UCSD-AML1 (cell line): ENCODE measurements at regions not wholly inside any gene's neighbourhood (a gene's known extent, or its start where the extent isn't known, plus 50 kb on each side); places are given as distances from the start of the nearest gene placed in this dataset.

Experiments
- DNase-seq: peaks from one replicate; lab custom pipeline; 2025; ENCODE audit not compliant: unreplicated experiment; lab: John Stamatoyannopoulos, UW

DNA sequence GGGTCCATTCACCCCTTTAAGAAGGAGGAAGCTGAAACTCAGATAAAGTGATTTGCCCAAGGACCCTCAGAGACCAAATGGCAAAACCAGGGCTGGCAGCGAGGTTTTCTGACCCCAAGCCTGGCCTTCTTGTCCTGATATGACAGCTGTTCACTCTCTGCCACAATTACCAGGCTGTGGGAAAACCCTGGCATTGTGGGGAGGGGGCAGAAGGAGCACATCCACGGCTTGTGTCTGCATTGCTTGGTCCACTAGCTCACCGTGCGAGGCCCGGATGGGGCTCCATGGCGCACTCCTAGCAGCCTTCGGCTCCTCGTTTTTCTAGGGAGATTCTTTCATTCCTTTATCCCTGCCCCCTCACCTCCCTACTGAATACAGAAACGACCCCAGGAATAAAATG lies 143.4 kb upstream of the SIX2 start:
- no peak for DNase-seq

DNA sequence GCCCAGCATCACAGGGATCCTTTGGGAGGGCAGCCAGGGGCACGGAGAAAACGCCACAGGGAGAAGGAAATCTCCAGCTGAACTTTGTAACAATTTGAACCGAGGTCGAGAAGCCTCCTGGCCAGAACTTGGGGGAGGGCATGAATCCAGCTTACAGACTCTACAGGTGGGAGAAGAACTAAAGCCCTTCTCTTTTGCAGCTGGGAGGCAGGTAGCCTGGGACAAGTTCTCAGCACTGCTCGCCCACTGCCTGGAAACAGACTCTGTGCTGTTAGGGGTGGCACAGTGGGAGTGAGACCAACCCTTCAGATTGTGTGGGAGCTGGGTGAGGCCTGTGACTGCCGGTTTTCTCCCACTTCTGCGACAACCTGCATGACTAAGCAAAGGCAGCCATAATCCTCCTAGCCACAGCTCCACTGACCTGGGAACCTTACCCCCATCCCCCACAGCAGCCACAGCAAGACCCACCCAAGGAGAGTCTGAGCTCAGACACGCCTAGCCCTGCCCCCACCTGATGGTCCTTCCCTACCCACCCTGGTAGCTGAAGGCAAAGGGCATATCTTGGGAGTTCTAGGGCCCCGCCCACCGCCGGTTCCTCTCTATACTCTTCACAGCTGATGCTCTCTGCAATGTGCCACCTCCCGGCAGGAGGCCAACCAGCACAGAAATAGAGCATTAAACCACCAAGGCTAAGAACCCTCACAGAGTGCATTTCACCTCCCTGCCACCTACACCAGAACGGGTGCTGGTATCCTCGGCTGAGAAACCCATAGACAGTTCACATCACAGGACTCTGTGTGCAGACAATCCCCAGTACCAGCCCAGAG lies 136.0 kb upstream of the SIX2 start:
- DNase-seq = no peak

DNA sequence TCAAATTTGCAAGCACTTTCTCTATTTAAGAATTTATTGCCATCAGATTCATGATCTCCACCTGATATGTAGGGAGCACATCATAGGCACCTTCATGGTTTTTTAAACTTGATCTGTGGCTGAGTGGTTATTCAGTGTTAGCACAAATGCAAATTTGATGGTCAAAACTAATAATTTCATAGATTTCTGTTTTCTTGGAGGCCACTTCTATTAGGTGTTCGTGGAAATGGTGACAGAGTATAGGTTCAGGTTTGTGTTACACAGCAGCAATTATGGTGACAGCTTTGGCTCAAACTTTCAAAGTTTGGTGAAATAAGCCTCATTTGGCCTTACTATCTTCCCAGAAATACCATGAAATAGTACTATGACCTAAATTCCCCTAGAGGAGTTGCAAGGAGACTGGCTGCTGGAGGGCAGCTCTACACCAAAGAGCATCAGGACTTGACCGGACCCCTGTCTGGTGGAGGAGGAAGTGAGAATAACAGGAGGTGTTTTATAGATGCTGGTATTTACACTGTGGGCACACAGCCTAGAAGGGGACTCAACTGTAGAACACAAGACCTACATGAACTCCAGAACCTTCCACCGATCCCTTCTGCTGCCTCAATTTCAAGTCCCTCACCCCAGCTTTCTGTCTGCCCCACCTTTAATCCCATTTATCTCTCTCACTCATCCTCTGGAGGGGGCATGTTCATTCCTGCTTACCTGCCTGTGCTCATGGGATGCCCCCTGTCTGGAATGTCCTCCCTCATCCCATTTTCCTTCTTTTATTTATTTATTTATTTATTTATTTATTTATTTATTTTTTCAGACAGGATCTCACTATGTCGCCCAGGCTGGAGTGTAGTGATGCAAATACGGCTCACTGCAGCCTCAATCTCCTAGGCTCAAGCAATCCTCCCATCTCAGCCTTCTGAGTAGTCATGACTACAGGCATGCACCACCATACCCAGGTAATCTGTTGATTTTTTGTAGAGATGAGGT lies 132.9 kb upstream of the SIX2 start:
- DNase-seq = no peak

DNA sequence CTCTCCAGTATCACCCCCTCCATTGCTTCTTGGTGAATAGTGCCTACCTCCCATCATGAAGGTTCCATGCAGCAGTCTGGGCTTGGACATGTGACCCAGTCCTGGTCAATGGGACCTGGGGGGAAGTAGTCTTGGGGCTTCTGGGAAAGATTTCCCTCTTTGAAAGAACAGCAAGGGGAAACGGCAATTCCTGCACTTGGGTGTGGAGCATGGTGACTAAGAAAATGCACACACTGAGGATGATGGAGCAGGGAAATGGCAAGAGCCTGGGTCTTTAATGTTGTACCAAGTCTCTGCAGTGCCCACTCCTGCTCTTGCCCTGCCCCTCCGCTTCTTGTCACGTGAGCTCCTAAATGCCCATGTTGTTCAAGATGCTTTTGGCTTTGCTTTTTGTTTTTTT lies 131.4 kb upstream of the SIX2 start:
- DNase-seq = no peak

DNA sequence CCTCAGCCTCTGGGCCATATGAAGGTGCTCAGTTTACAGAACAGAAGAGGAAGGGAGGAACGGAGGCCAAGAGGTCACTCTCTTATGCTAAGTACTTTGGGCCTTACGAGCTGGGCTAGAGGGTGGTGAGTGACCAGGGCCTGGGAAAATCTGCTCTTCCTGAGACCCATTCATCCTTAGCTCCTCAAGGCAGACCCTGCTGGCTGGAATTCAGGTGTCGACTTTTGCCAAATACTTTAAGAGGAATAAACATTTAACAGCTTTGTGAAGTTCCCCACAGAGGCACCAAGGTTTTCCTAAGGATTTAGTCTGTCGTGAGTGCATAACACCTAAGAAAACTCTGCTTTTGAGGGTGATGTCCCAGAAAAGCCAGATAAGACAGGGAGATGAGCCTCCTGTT lies 129.7 kb upstream of the SIX2 start:
- no peak for DNase-seq

DNA sequence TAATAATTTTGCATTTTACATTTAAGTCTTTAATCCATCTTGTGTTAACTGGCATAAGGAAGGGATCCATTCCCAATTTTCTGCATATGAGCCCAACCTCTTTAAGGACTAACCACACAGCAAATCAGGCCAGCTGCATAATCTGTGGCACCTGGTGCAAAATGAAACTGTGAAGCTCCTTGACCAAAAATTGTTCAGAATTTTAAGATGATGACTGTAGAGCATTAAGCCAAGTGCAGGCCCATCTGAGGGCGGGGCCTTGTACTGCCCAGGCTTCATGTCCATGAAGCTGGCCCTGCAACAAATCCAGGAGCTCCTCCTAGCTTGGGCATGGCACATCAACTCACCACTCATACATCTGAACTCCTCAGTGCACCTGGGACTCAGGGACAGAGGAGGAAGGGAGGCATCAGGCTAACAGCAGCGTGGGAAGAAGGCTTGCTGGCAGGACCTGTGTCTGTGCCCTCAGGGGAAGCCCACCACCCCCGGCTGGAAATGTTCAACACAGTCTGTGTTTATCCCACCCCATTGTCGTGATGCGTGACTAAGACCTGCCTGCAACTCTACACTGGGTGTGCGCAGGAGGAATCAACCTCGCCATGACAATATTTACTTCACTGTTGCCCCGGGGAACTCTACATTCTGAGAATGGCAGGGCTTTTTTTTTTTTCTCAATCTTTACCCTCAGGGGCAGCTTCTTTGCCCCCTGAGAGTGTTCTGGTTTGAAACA lies 128.9 kb upstream of the SIX2 start:
- DNase-seq = no peak

DNA sequence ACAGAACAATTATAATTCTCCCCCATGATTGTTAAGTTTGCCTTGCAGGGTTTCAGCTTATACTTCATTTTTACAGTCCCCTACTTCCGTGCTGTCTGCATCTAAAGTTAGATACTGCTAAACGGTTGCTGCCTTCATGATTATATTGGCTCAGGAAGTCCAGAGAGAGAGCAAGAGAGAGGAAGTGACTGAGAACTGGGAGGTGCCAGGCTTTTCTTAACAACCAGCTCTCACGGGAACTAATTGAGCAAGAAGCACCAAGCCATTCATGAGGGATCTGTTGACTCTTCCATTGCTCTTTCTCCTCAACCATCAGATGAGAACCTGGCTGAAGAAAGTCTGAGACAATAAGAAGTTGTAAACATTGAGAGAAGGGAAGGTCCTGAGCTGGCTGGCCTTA lies 125.5 kb upstream of the SIX2 start:
- DNase-seq = peak; percentile 24

DNA sequence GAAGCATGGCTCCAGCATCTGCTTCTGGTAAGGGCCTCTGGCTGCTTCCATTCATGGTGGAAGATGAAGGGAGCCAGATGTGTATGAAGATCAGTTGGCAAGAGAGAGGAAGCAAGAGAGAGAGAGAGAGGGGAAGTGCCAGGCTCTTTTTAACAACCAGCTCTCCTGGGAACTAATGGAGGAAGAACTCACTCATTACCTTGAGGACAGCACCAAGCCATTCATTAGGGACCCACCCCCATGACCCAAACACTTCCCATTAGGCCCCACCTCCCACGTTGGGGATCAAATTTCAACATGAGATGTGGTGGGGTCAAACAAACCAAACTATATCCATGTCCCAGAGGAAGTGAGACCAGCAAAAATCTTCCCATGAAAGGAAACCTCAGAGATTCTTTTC lies 124.8 kb upstream of the SIX2 start:
- no peak for DNase-seq

DNA sequence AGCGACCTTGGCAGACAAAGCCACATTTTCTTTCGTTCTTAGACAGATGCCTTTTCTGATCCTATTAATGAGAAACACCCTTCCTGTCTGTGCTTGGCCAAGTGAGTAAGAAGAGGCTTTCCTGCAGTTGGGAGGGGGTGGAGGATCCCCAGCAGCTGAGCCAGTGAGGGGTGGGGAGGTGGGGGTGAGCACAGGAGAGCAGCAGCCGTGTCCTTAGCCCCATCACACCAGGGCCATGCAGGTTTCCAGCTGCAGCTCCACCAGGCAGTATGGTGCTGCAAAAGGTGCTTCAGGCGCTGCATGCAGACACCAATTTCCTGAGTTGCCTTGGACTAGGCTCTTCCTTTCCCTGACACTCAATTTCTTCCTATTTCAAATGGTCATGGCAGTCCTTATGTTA lies 123.3 kb upstream of the SIX2 start:
- DNase-seq = no peak

DNA sequence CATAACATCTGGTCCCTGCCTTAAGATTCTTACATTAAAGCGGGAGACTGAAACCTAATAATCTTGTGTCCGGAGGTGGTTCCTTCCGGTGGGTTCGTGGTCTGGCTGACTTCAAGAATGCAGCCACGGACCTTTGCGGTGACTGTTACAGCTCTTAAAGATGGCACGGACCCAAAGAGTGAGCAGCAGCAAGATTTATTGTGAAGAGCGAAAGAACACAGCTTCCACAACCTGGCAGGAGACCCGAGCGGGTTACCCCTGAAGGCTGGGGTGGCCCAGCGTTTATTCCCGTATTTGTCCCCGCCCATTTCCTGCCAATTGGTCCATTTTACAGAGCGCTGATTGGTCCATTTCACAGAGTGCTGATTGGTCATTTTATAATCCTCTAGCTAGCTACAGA lies 122.3 kb upstream of the SIX2 start:
- DNase-seq = peak; percentile 57

DNA sequence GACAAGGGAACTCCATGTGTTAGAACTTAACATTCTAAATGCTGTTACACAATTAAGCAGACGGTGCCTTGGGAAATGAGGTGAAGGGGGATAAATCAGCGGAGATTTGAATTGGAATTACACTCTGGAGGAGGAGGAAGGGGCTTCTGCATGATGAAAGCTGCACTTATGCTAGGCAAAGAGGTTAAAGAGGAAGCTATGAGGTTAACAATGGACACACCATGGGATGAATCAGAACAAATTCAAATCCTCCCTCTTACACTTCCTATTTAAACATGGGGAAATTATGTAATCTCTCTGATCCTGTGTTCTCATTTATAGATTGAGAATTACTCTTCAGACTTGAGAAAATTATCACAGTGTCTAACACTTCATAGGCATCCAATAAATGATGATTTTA lies 121.5 kb upstream of the SIX2 start:
- no peak for DNase-seq

DNA sequence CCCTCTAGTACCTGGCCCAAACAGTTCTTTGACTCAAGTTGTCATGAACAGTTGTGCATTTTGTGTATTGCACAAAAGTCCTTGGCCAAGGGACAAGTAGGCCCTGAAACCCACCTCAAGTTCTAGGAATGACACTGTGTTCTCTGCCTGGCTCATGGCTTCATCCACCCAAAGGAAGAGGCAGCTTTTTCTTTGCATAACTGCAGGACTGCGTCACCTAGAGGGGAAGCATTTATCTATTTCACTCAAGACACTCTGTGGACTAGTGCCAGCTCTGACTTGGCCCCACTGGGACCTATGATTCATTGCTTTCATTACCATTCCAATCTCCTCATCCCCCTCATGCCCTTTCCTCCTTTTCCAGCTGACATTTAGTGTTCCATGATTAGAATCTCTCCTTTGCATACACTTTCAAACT lies 119.3 kb upstream of the SIX2 start:
- no peak for DNase-seq

DNA sequence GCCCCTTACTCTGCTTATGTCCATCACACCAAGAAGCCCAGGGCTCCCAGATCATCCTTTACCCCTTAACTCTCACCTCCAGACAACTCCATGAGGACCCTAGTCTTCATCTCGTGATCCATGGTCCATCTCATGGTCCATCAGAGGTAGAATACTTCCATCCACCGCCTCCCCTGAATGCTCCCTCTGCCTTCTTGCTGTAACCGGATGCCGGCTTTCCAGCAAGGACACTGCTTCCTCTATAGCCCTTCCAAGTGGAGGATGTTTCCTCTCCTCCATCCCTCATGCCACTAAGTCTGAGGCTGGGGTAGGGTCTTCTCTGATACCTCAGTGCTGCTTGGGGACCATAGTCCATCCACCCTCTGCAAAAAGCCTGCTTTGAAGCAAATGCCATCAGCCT lies 118.6 kb upstream of the SIX2 start:
- no peak for DNase-seq

DNA sequence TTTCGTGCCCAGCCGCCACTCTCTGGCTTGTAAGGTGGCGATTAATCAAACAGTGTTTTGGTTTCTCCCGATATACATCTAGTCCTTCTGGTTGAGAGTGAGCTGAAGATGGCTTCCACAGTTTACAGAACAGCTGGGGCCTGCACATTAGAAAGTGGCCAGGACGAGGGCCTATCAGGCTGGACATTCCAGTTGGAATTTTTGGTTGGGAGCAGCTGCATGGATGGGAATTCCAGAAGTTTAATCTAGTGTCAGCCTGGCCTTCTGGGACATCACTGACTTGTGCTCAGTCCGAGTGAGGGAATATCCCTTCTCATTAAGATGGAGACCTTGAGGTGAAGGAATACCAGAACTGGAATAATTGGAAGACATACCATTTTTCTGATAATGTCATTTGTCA lies 118.1 kb upstream of the SIX2 start:
- DNase-seq = no peak

DNA sequence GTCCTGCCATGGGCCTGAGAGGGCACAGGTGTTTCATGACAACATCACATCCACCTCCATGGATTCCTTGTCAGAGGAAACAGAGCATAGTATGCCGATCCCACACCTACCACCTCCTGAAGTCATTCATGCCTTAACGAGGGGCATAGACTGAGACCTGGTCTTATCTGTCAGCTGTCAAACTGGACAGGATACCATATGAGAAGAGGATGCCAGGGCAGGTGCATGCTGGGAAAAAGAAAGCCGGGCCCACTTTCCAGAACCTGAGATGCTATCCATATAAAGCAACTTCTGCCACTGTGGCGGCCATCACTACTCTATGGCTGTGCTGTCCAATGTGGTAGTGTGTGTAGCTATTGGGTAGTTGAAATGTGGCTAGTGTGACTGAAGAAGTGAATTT lies 116.0 kb upstream of the SIX2 start:
- no peak for DNase-seq

DNA sequence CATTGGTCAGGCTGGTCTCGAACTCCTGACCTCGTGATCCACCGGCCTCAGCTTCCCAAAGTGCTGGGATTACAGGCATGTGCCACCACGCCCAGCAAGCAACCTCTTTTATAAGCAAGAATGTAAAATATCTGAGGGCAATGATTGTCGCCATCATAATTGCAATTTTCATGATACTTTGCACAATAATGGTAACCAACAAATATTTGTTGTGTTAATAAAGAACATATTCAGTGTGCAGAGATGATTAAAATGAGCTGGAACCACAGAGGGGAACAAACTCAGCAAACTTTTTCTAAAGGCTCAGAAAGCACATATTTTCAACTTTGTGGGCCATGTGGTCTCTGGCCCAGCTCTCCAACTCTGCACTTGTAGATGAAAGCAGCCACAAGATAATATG lies 115.2 kb upstream of the SIX2 start:
- no peak for DNase-seq

DNA sequence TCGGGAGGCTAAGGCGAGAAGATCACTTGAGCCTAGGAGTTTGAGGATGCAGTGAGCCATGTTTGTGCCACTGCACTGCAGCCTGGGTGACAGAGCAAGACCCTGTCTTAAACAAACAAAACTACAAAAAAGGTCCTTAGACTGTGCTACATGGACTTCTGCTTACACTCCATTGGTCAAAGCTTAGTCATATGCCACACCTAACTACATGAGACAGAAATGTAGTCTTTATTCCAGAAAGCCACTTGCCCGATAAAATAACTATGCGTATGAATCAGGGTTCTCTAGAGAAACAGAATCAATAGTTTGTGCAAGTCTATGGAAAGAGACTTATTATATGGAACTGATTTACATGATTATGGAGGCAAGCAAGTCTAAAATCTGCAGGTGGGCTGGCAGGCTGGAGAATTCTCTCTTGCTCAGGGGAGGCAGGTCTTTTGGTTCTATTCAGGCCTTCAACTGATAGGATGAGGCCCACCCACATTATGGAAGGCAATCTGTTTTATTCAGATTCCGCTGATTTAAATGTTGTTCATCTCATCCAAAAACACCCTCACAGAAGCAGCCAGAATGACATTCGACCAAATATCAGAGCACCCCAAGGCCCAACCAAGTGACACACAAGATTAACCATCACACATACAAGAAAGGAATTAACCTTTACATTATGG lies 114.4 kb upstream of the SIX2 start:
- DNase-seq = no peak

DNA sequence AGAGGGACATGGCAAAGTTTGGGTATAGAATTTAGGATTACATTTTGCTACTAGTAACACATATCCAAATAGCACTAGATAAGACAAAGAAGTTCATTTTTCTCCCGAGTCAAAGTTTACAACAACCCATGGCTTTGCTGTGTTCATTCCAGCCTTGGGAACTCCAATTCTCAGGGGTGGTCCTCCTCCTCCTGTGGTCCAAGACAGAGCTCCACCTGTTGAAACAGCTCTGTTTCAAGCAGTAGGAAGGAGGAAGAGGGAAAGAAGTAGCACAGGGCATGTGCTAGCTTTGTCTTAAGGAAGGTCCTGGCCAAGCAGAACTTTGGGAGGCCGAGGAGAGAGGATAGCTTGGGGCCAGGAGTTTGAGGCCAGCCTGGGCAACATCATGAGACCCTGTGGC lies 113.8 kb upstream of the SIX2 start:
- no peak for DNase-seq

DNA sequence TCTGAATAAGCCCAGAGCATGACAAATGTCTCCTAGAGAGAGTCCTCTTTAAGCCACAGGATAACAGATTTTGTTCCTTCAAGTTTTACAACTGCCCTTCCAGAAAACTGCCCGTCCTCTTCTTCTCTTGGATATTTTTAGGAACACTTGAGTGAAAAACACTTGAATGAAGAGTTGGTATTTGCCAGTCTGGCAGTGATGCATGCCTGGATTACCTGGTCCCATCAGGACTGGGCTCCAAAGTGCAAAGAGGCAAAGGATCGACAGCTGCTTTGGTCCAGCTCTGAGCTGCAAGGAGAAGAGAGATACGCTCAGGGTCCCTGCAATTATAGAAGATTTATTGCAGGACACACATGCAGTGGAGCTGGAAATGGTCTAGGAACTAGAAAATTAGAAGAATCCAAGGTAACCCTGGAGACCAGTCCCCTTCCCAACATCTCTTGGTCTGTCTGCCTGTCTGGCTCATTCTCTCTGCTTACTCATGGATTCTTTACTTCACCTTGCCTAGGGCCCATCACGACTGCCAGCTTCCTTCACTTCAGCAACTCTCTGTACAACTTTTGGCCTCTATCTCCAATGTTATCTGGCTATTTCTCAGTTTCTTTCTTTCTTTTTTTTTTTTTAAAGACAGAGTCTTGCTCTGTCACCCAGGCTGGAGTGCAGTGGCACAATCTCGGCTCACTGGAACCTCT lies 112.1 kb upstream of the SIX2 start:
- no peak for DNase-seq

DNA sequence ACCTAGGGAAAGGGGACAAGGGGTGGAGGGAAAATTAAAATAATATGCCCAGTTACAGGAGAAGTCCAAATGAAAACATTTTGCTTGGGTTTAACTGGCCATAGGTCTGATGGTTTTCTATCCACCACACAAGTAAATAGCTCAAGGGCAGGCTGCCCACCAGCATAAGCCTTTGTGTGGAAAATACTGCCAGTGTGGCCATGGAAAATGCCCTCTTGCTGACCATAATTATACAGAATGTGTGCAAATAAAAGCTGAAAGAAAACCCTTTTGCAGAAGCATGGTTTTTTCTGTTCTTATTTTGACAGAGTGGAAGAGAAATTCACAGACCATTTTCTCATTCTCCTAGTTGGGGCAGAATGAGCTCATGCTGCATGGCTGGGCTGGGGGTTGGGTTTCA lies 111.3 kb upstream of the SIX2 start:
- DNase-seq = no peak
